SK-N-SH treated with all-trans-retinoic acid at 6 μM for 48 hours (cell line): ENCODE measurements at regions not wholly inside any gene's neighbourhood (a gene's known extent, or its start where the extent isn't known, plus 50 kb on each side); places are given as distances from the start of the nearest gene placed in this dataset.

Source experiments
- BACH2 ChIP-seq: fragments of 250-450 bp; sonication (Bioruptor Pico); IDR thresholded peaks from 2 replicates; pipeline ENCODE4 v1.9.0; 2021; ENCODE audit warnings: mild to moderate bottlenecking, borderline replicate concordance
- CREB5 ChIP-seq: fragments of 250-450 bp; sonication (Bioruptor Pico); IDR thresholded peaks from 2 replicates; pipeline ENCODE4 v1.5.1; 2020; ENCODE audit warnings: low read depth, mild to moderate bottlenecking, moderate library complexity
- OSR1 ChIP-seq: fragments of 250-450 bp; sonication (Bioruptor Pico); IDR thresholded peaks from 2 replicates; pipeline ENCODE4 v1.8.0; 2022; ENCODE audit warnings: moderate library complexity, mild to moderate bottlenecking, inconsistent platforms
- TCF4 ChIP-seq: fragments of 250-450 bp; sonication (Bioruptor Pico); IDR thresholded peaks from 2 replicates; pipeline ENCODE4 v1.8.0; 2021; ENCODE audit warnings: mild to moderate bottlenecking, moderate library complexity, borderline replicate concordance
- ZC3H10 ChIP-seq: fragments of 250-450 bp; sonication (Bioruptor Pico); IDR thresholded peaks from 2 replicates; pipeline ENCODE4 v1.5.1; 2021; ENCODE audit warnings: mild to moderate bottlenecking, moderate library complexity
- TF ChIP-seq, protein P1 (sequence below): fragments of 250-450 bp; sonication (Bioruptor Pico); IDR thresholded peaks from 2 replicates; pipeline ENCODE4 v1.8.0; 2020; ENCODE audit warnings: mild to moderate bottlenecking, moderate library complexity, borderline replicate concordance

DNA sequence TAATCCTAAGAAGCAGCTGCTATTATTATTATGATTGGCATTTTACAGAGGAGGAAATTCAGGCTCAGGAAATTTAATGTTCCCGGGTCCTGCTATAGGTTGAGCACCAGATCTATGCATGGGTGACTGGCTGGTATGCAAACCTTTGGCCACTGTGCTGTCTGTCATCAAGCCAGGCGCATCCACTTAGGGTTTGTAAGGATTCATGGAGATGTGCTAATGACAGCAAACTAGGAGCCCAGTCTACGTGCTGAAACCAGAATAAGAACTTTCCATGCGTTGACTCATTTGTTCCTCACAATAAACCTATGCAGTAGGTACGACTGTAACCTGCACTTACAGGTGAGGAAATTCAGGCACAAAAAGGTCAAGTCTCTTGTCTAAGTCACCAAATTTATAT is 64.5 kb upstream of the ZMIZ1 start:
- TF ChIP-seq ZC3H10: no peak
- TF ChIP-seq CREB5 (CRISPR knock-in tag): no peak
- no peak for TF ChIP-seq TCF4 (CRISPR knock-in tag)
- TF ChIP-seq, protein P1, sequence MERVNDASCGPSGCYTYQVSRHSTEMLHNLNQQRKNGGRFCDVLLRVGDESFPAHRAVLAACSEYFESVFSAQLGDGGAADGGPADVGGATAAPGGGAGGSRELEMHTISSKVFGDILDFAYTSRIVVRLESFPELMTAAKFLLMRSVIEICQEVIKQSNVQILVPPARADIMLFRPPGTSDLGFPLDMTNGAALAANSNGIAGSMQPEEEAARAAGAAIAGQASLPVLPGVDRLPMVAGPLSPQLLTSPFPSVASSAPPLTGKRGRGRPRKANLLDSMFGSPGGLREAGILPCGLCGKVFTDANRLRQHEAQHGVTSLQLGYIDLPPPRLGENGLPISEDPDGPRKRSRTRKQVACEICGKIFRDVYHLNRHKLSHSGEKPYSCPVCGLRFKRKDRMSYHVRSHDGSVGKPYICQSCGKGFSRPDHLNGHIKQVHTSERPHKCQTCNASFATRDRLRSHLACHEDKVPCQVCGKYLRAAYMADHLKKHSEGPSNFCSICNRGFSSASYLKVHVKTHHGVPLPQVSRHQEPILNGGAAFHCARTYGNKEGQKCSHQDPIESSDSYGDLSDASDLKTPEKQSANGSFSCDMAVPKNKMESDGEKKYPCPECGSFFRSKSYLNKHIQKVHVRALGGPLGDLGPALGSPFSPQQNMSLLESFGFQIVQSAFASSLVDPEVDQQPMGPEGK: no peak
- no peak for TF ChIP-seq OSR1 (CRISPR knock-in tag)
- TF ChIP-seq BACH2 (CRISPR knock-in tag): no peak
